AG20443 (cell line): ENCODE measurements at regions not wholly inside any gene's neighbourhood (a gene's known extent, or its start where the extent isn't known, plus 50 kb on each side); places are given as distances from the start of the nearest gene placed in this dataset.
A peak's percentile ranks its signal among the peaks of the same experiment; 100 is the strongest.

ENCODE experiments used
- DNase-seq: peaks from one replicate; pipeline ENCODE4 v3.0.0; 2012; ENCODE audit warnings: low spot score, mixed read lengths

- DNase-seq = no peak
Observed at GRCh38 chr4:34679228-34679627, 1565.1 kb downstream of the ARAP2 start.

GRCh38 chr4:34709564-34709963, 1534.8 kb downstream of the ARAP2 start:
- DNase-seq = no peak

GRCh38 chr4:34718576-34719245, 1525.6 kb downstream of the ARAP2 start:
- no peak for DNase-seq

GRCh38 chr4:34720571-34720970, 1523.7 kb downstream of the ARAP2 start:
- DNase-seq = peak; percentile 9

GRCh38 chr4:34721835-34722234, 1522.5 kb downstream of the ARAP2 start:
- DNase-seq = no peak

GRCh38 chr4:34723605-34724004, 1520.7 kb downstream of the ARAP2 start:
- DNase-seq = no peak

GRCh38 chr4:34724491-34724890, 1519.8 kb downstream of the ARAP2 start:
- DNase-seq = no peak

- DNase-seq = no peak
Observed at GRCh38 chr4:34731070-34731469, 1513.2 kb downstream of the ARAP2 start.

- no peak for DNase-seq
Observed at GRCh38 chr4:34732176-34732950, 1512.0 kb downstream of the ARAP2 start.

GRCh38 chr4:34733185-34733941, 1511.0 kb downstream of the ARAP2 start:
- no peak for DNase-seq

- DNase-seq = no peak
Observed at GRCh38 chr4:34766935-34767334, 1477.4 kb downstream of the ARAP2 start.

GRCh38 chr4:34767407-34767806, 1476.9 kb downstream of the ARAP2 start:
- no peak for DNase-seq

- DNase-seq = no peak
Observed at GRCh38 chr4:34771632-34772031, 1472.7 kb downstream of the ARAP2 start.

GRCh38 chr4:34790131-34790530, 1454.2 kb downstream of the ARAP2 start:
- no peak for DNase-seq

GRCh38 chr4:34791209-34791608, 1453.1 kb downstream of the ARAP2 start:
- no peak for DNase-seq

GRCh38 chr4:34800953-34801352, 1443.4 kb downstream of the ARAP2 start:
- DNase-seq = no peak

GRCh38 chr4:34814266-34814665, 1430.0 kb downstream of the ARAP2 start:
- no peak for DNase-seq

GRCh38 chr4:34824515-34824914, 1419.8 kb downstream of the ARAP2 start:
- DNase-seq = no peak

GRCh38 chr4:34826660-34827059, 1417.7 kb downstream of the ARAP2 start:
- DNase-seq = no peak

GRCh38 chr4:34845926-34846325, 1398.4 kb downstream of the ARAP2 start:
- DNase-seq = no peak

GRCh38 chr4:34850421-34850820, 1393.9 kb downstream of the ARAP2 start:
- no peak for DNase-seq

GRCh38 chr4:34850968-34851367, 1393.3 kb downstream of the ARAP2 start:
- no peak for DNase-seq

- no peak for DNase-seq
Observed at GRCh38 chr4:34851411-34851810, 1392.9 kb downstream of the ARAP2 start.
